CD4-positive, alpha-beta T cell treated with Interleukin-1 beta for 1 hour (primary cell): ENCODE measurements at regions not wholly inside any gene's neighbourhood (a gene's known extent, or its start where the extent isn't known, plus 50 kb on each side); places are given as distances from the start of the nearest gene placed in this dataset.

Experiments
- DNase-seq, 2 donors: peaks; one replicate each; pipeline ENCODE4 v3.0.0-alpha.2; 2020 to 2022

GRCh38 chr6:43946641-43947363, 176.8 kb downstream of the VEGFA start:
- no peak for DNase-seq

- no peak for DNase-seq
Measured at GRCh38 chr6:43945768-43946080, 175.7 kb downstream of the VEGFA start.

GRCh38 chr6:43944908-43945767, 175.1 kb downstream of the VEGFA start:
- DNase-seq = no peak

DNA sequence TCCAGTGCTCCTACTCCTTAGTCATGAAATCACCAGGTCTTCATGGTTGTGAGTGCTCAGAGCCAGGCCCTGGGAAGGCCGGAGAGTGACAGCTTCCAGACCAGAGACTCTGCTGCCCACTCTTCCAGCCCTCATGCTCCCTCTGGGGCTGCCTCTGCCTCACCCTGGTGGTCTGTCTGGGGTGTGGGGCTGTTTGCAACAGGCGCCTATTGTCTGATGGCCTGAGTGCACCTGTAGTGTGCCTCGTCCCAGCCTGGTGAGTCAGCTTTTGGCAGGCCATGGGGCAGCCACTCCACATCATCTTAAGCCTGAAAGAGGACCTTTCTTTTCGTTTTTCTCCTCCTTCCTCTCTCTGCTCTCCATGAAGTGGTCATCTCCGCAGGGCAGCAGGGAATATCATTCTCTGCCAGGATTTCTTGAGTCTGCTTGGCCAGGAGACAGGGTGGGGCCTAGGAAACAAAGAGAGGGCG, 173.8 kb downstream of the VEGFA start:
- no peak for DNase-seq

DNA sequence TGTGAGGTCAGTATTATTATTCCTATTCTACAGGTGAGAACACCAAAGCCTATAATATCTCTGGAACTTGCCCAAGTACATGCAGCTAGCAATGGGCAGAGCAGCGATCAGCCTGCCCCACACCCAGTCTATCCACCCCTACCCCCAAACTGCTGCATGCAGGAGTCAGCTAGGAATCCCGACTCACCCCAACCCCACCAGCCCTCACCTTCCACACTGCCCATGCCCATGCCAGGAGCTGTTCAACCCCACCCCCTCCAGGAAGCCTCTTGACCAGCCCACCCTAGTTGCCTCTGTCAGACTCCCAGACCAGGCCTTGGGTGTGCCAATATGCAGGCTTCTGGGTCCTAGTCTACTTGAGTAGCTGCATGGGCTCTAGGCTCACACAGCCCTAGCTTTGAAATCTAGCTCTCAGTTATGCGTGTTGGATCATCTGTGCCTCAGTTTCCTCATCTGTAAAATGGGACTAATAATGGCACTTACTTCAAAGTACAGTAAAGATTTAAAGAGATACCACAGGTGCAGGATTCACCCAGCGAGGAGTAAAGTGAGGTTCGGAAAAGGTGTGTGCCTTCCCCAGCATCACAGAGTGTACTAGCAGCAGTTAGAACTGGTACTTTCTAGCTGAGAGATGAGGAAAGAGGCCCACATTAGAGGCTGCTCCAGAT, 173.2 kb downstream of the VEGFA start:
- no peak for DNase-seq

GRCh38 chr6:43942616-43943015, 172.6 kb downstream of the VEGFA start:
- no peak for DNase-seq

DNA sequence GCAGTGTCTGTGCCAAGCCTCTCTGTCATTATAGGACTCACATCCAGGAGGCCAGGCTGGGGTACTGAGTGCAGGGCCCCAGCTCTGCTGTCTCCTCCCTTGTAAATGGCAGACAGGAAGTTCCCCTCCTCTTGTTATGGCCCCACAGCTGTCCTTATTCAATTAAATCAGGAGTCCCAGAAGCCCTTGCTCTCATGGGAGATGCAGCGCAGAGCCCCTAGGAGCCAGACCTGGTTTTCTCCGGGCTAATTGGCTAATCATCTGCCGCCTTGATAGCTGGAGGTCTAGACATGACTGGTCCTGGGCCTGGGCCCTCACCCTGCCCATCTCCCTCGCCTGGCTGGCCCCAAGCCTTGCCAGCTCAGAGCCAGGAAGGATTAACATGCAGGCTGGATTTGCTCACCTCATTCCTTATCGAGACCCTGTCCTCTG, 172.0 kb downstream of the VEGFA start:
- no peak for DNase-seq

- no peak for DNase-seq
Measured at GRCh38 chr6:43941174-43941573, 171.2 kb downstream of the VEGFA start.

DNA sequence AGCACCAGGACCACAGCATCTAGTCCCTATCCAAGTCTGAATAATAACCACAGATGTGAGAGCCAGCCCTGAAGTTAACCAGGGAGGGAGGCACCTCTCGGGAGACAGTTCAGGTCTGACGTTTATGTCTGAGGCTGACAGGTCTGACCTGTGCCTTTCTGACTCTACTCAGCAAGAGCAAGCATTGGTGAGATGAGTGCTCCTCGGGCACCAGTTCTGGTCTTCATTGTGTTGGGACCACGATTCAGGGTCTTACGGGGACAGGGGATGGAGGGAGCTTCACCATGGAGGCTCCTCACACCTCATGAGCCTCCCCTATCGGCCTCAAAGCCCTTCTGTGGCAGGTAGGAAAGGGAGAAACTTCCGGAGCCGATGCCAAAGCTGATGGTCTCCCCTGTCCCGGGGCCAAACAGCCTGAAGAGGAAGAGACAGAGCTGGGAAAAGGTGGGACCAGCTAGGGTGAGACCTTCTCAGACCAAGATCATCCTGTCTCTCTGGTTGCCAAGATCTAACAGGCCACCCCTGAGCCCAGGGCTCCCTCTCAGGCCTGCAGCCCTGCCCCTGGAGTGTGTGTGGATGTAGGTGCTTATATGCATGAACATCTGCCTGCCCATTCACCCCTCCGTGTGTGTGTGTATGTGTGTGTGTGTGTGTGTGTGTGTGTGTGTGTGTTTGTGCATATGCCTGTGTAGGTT, 170.5 kb downstream of the VEGFA start:
- DNase-seq = no peak

DNA sequence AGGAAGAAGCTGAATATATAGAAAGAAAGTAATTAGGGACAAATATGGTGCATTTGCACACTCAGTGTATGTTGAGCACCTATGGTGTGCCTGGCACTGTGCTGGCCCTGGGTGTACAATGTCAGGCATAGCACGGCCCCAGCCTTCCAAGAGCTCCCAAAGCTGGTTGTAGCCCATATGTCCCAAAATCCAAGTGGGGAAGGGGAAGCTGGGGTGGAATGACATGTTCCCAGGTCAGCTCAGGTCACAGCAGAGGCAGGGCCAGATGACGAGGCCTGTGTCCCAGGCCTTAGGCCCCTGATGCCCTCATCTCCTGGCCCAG, 170.0 kb downstream of the VEGFA start:
- no peak for DNase-seq

GRCh38 chr6:43939281-43940070, 169.5 kb downstream of the VEGFA start:
- no peak for DNase-seq

GRCh38 chr6:43938178-43939105, 168.4 kb downstream of the VEGFA start:
- no peak for DNase-seq

- no peak for DNase-seq
Measured at GRCh38 chr6:43937236-43938177, 167.5 kb downstream of the VEGFA start.

DNA sequence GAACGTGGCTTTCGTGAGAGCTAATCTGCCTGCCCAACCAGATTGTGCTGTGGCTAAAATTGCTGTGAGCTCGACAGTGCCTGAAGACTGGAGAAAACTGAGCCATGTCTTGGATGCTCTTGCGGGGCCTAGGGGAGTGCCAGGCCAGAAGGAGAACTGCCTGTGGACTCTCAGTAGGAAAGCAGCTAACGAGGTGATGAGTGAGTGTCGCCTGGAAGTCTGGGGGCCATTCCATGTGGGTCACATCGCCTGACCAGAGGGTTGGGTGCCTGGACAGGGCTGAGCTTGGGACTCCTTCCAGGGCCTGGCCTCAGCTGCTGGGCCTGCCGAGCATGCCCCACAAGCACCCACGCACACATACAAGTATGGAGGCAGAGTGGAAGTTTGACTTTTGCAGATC, 166.5 kb downstream of the VEGFA start:
- DNase-seq = no peak

DNA sequence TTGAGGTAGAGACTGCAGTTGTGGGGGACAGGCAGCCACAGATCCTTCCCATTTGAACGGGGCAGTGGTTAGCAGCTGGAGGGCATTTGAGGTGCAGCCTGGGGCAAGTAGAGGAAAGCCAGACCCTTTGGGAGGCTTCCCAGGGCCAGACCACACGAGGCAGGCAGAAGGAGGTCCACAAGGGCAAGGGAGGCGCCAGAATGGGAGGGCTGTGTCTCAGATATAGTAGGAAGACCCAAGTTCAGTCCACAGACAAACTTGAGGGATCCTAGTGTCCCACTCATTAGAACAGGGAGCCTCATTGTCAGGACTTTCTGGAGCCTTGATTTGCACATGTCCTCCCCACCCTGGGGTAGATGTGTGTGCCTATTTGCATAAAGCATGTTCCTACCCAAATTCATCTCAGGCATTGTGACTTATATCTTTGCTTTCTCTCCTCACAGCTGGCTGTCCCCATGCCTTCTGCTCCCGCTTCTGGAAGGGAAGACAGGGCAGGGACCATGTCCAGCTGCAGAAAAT, 166.0 kb downstream of the VEGFA start:
- no peak for DNase-seq

- no peak for DNase-seq
Measured at GRCh38 chr6:43934803-43935602, 165.0 kb downstream of the VEGFA start.

DNA sequence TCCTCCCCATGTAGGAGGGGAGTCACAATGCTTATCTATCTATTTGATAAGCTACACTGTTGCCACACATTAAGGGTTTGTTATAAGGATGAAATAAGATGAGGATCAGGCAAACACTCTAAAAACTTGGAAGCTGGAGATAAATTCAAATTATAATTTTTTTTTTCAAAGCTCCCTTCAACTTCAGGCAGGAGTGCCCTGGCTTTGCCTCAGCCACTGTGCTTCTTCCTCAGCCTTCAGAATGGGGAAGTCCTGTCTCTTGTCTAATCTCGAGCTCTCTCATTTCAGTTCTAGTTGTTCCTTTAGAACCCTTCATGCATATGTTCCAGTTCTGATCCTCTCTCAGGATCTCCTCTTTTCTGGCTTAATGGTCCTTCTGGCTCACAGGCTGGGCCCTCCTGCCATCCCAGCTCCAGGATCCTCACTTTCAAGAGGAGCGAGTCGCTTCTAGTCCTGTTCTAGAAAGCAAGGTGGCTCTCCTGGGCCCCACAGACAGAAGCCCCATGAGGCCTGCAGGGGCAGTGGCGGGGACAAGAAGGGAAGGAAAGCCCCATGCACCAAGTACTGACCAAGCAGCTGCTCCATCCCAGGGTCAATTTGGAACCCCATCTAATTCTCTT, 164.3 kb downstream of the VEGFA start:
- DNase-seq = no peak

- DNase-seq = no peak
Measured at GRCh38 chr6:43933148-43933885, 163.3 kb downstream of the VEGFA start.
